H4 (cell line): ENCODE measurements at regions not wholly inside any gene's neighbourhood (a gene's known extent, or its start where the extent isn't known, plus 50 kb on each side); places are given as distances from the start of the nearest gene placed in this dataset.

ENCODE experiments used
- DNase-seq: peaks from one replicate; pipeline ENCODE4 v3.0.0-alpha.2; 2015; ENCODE audit warnings: low spot score

DNA sequence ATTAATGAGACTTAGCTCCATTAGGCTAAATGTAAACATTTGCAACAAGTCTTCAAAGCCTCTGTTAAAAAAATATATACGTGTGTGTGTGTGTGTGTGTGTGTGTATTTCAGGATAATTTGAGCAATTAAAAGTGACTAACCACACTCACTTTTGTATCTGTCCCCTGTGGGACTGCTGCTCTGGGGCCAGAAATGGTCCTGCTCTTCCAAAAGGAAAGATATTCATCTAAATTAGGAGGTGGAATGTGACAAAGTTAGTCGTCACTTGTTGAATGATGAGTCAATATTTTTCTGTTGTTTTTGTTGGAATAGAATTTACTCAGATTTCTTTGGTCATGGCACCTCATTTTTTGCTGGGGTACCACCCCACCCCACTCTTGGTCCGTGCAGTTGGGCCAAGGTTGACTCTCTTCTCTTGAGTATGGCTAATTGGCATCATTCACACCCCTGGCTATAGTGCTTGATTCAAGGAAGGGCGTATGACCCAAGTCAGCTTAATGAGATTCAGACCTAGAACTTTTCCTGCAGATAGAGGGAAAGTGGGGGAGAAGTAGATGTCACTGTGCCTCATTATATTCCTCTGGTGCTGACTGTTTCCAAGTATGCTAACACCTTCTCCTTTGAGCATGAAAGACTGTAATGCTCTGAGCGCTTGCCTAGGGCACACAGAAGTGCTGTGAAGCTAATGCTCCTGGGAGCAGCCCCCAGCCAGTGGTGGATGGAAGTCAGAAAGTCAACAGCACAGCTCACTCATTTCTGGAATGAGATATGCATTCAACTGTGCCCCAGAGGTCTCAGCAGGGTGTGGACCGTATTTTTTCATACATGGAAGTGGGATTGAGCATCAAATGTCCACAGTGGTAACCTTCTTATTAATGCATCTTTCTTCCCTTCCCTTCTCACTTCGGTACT, 577.0 kb upstream of the TBX3 start:
- no peak for DNase-seq

DNA sequence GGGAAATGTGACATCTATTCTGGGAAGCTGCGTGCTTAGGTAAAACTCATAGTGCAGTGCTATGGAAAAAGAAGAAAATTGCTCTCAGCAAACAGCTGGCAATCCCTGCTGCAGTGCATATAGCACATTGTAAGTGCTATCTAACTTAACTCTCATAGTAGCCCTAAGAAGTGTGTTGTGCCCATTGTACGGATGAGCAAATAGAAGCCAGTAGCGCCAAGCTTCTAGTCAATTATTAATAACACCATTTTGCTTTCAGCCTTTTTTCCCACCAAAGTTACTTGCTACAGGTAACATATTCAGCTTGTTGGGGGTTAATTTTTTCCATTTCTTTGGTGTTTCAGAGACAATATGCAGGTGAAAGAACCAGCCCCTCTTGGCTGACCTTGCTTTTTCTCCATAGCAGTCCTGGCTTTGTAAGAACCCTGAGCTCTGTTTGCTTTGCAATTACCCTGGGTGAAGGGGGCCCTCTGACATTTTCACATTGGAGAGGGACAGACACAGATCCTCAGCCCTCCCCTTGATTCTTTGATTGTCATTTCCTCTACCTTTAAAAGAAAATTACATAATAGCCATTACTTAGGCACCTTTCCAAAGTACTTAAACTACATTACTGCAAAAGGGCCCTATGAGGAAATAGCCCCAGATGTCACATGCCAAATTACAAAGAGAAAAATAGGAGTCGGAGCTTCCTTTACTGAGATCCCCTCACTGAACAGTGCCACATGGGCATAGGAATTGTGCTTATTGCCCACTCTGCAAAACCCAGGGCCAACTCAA, 576.2 kb upstream of the TBX3 start:
- DNase-seq, result no peak

GRCh38 chr12:115257791-115258190, 573.8 kb upstream of the TBX3 start:
- no peak for DNase-seq

GRCh38 chr12:115255962-115256361, 572.0 kb upstream of the TBX3 start:
- no peak for DNase-seq

- no peak for DNase-seq
These were observed 571.3 kb upstream of the TBX3 start for GRCh38 chr12:115255257-115255656.

GRCh38 chr12:115253049-115253448, 569.1 kb upstream of the TBX3 start:
- no peak for DNase-seq

GRCh38 chr12:115251727-115252126, 567.8 kb upstream of the TBX3 start:
- peak; percentile 9 for DNase-seq

DNA sequence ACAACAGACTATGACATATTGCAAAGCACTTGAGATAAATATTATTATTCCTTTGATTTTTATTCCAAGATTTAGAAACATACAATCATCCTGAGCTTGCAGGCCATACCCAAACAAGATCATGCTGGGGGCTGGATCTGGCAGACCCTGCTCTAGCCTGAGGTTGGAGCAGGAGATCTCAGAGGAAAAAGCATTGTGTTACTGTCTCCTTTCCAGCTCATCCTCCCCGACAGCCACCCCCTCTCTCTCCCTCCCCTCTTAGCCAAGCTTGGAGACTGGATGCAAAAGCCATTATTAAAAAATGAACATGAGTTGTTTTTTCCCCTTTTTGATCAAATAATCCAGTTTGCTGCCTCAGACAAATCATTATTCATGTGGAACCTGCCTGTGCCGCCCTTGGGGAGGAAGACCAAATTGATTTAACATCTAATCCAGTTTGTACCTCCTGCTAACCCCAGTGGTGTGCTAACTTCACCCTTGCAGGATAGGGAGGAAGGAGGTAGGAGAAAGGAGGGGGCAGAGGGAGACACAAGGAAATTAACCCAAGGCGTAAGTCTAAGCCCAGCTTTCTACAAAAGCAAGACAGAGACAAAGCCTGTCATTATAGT, 565.8 kb upstream of the TBX3 start:
- DNase-seq, result no peak

DNA sequence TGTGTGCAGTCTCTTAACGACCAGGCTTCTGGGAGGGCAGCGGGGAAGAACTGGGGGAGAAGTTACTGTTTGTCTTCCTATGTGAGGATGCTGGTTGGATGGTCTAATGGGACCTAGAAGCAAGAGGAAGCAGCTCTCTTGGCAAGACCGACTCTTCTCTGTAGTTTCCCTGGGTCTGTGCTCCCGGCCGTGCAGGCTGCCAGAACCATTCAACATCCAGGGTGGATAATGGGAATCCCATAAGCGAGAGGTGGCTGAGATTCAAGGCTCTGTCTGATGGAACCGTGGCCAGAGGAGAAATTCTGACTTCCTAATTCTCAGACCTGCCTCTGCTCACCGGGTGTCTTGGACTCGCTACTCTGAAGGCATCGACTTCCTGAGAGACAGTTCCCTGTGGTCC, 561.0 kb upstream of the TBX3 start:
- no peak for DNase-seq

DNA sequence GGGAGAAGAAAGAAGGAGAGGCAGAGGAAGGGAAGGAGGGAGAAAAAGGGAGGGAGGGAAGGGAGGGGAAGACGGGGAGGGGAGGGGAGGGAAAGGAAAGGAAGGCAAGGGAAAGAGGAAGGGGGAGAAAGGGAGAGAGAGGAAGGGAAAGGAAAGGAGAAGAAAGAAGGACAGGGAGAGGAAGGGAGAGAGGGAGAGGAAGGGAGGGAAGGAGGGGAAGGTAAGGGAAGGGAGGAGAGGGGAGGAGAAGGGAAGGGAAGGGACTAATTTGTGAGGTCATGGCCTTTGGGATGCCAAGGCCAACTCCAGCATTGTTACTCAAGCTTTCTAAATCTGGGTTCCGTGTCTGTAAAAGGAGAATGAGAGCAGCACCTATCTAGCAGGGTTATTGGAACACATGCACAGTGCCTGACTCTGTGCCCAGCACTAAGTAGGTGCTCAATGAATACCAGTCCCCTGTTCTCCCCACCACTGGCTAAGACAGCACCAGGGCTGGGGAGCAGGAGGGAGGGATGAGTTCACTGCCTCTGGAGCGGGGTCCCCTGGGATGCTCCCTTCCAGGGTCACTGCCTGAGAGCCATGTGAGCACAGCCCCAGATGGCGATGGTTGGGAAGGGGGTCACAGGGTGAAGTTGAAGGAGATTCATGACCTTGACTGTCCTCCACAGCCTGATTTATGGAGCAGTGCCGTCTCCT, 560.1 kb upstream of the TBX3 start:
- DNase-seq, result no peak

GRCh38 chr12:115240251-115240650, 556.3 kb upstream of the TBX3 start:
- DNase-seq, result no peak

DNA sequence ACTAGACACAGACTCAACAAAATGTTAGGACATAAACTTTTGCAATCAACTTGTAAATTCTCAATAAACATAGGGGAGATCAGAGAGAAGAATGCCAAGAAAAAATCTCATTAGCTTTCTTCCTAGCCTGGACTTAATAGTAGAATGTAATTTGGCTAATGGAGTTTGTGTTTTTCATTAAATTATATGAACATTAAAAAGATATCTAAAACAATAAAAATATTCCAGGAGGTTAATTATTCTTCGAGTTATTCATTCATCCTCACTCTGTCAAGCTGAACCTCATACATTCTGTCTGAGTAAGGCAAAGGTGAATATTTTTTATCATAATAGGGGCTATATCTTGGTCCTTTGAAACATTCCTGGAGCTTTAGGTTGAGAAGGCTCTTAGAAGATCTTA, 551.9 kb upstream of the TBX3 start:
- no peak for DNase-seq

- no peak for DNase-seq
These were observed 550.0 kb upstream of the TBX3 start for GRCh38 chr12:115233891-115234543.

- DNase-seq, result no peak
These were observed 548.6 kb upstream of the TBX3 start for GRCh38 chr12:115232455-115233156.

DNA sequence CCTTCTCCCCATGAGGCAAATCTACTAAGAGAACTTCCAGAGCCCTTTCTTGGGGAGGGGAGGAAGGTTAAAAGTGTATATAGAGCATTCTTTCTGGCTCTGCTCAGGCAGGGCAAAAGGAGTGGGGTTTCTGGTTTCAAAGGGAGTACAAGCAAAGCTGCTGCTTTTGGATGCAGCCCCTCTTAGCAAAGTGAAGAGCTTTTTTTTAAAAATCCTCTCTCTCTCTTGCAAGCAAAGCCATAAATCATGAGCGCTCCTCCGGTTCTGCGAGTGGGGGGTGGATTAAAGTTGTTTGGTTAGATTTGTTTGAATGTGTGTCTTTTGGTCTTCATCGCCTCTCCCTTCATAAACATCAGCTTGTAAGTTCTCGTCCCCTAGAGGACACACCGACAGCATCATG, 546.6 kb upstream of the TBX3 start:
- DNase-seq, result no peak

DNA sequence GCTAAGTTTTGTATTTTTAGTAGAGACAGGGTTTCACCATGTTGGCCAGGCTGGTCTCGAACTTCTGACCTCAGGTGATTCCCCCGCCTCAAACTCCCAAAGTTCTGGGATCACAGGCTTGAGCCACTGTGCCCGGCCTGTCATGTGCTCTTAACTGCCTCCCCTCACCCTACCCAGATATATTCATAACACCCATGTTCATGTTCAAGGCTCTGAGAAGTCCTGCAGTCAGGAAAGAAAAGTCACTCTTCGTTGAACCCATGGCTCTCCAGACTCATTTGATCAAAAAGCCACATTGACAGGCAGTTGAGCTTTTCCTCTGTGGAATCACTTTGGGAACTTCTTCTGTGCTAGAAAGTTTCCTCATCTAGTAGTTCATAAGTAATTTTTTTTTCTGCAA, 545.5 kb upstream of the TBX3 start:
- no peak for DNase-seq

DNA sequence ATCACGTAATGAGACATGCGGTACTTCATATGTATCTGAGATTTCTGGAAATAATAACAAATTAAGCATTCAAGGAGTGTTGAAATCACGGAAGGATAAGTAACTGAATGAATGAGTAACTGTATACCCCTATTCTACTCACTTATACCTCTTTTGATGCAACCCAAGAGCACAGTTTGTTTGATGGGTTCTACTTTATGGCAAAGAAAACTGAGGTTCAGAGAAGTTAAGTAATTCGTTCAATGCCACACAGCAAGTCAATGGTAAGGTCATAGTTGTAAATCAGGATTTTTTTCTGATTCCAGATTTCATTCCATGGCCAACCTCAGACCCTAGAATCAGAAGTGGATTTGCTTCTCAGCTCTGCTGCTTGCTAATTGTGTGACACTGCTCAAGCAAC, 544.5 kb upstream of the TBX3 start:
- DNase-seq, result no peak

DNA sequence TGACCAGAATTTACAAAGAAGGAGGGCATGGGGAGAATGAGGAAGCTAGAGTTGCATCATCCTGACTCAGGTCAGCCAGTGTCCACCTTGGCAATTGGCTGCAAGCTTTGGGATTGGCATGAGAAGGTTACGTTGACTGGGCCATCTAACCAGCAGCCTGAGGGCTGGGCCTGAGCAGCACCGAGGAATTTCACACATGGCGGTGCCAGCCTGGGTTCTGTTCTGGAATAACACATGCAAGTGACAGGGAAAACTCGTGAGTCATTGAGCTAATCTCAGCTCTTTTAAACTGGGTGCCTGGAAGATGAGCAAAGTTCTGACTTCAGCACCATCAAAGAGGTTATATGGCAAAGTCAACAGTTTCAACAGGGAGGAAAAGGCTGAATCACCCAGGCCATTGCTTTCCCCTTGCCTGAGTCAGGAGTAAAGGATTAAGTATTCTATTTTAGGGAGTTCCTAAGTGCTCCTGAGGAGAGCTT, 543.2 kb upstream of the TBX3 start:
- DNase-seq, result peak; percentile 33

DNA sequence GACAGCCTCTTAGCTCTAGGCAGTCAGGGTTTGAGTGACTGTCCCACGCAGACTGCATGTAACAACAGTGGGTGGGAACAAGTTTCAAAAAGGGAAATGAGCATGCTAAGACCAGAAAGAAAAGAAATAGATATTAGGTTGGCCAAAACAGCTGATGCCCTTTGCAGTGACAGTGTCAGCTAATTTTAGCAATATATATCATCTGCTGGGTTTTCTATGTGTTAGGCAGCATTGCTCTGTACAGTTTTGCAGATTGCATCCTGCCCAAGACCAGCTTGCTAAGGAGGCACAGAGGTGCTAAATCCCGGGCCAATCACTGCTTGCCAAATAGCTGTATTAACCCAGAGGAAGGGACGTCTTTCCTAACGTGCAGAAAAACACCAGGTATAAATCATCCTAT, 541.9 kb upstream of the TBX3 start:
- no peak for DNase-seq

- no peak for DNase-seq
These were observed 540.0 kb upstream of the TBX3 start for GRCh38 chr12:115223991-115224390.

DNA sequence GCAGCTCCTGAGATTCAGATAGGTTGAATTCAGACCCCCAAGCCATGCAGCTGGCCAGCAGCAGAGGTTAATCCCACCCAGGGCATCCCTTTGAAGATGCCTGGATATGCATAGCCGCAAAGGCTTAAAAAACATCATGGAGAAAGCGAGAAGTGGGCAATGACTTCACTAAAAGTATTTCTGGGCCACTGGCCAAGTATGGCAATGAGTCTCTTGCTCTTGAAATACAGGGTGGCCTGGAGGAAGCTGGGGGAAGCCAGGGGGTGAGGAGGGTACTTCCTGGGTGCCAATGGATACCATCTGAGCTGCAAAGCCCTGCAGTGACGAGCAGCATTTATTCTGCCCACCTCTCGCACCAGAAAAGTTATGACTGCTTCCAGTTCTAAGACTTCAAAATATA, 539.3 kb upstream of the TBX3 start:
- DNase-seq, result peak; percentile 83
